ENCODE measurements at regions not wholly inside any gene's neighbourhood (a gene's known extent, or its start where the extent isn't known, plus 50 kb on each side); places are given as distances from the start of the nearest gene placed in this dataset.

DNA sequence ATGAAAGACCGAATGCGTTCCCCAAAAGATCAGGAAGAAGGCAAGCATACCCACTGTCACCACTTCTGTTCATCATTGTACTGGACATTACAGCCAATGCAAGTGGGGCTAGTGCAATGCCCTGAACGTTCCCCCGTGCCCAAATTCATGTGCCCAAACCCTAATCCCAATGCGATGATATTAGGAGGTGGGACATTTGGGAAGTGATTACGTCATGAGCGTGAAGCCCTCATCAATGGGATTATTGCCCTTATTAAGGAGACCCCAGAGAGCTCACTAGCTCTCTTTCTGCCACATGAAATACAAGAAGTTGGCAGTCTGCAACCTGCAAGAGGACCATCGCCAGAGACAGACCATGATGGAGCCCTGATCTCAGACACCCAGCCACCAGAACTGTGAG lies 511.4 kb upstream of the TPK1 start:
- Histone ChIP-seq H3K4me3 (ENCODE audit: low read depth in 1 of 2, low read length in 1 of 2) (no peak overlapping the region), H3K27ac (no peak overlapping the region), H3K27me3 (no peaks in the 10 kb centered on the region), H3K4me1 (ENCODE audit: control insufficient read depth in 1 of 2, insufficient read depth in 1 of 2, low read depth in 1 of 2, low read length in 1 of 2) (no peaks in the 10 kb centered on the region), H3K9me3 (no peaks in the 10 kb centered on the region), H3K36me3 (no peaks in the 10 kb centered on the region)
- TF ChIP-seq, protein P1, sequence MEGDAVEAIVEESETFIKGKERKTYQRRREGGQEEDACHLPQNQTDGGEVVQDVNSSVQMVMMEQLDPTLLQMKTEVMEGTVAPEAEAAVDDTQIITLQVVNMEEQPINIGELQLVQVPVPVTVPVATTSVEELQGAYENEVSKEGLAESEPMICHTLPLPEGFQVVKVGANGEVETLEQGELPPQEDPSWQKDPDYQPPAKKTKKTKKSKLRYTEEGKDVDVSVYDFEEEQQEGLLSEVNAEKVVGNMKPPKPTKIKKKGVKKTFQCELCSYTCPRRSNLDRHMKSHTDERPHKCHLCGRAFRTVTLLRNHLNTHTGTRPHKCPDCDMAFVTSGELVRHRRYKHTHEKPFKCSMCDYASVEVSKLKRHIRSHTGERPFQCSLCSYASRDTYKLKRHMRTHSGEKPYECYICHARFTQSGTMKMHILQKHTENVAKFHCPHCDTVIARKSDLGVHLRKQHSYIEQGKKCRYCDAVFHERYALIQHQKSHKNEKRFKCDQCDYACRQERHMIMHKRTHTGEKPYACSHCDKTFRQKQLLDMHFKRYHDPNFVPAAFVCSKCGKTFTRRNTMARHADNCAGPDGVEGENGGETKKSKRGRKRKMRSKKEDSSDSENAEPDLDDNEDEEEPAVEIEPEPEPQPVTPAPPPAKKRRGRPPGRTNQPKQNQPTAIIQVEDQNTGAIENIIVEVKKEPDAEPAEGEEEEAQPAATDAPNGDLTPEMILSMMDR (IDR thresholded peaks at IDR 0.05) = no peak

DNA sequence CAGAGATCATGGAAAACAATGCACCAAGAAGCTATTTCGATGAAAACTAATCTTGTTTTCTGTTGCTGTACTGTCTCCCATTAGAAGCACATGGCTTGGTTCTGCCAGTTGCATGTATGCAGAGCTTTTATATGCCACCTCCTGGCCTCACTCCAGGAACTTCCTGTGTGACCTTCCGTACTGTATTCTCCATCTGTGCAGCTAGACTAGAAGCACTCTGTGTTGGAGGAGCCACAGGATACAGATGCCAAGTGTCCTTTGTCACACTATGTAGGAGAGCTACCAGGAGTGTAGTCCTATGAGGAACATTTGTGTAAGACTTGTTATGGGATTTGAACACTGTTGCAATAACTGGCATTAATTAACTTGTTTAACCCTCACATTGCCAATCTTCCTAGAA lies 503.5 kb upstream of the TPK1 start:
- Histone ChIP-seq H3K4me1 (ENCODE audit: control insufficient read depth in 1 of 2, insufficient read depth in 1 of 2, low read depth in 1 of 2, low read length in 1 of 2) (no peaks in the 10 kb centered on the region), H3K4me3 (ENCODE audit: low read depth in 1 of 2, low read length in 1 of 2) (no peak overlapping the region), H3K27ac (no peak overlapping the region), H3K36me3 (no peaks in the 10 kb centered on the region), H3K27me3 (no peaks in the 10 kb centered on the region), H3K9me3 (no peaks in the 10 kb centered on the region)
- TF ChIP-seq, protein P1 (IDR thresholded peaks at IDR 0.05) = no peak

DNA sequence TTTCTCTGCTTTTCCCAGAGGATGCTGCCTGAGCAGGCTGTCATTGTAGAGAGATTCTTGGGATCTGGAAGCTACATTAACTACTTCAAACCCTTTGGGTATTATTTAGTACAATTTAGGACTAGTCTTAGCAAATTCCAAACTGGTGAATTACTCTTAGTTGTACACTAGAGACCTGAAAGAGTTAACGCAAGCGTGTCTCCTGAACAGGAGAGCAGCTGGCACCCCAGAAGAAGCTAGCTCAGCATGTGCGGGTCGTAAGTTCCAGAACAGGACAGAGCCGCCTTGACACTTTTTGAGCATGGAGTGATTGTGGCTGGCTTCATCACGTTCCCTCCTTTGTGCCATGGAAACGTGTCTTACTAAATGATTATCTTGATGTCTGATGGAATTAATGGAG lies 495.7 kb upstream of the TPK1 start:
- Histone ChIP-seq H3K27me3 (no peaks in the 10 kb centered on the region), H3K27ac (no peak overlapping the region), H3K4me3 (ENCODE audit: low read depth in 1 of 2, low read length in 1 of 2) (no peak overlapping the region), H3K9me3 (no peaks in the 10 kb centered on the region), H3K4me1 (ENCODE audit: control insufficient read depth in 1 of 2, insufficient read depth in 1 of 2, low read depth in 1 of 2, low read length in 1 of 2) (no peaks in the 10 kb centered on the region), H3K36me3 (no peaks in the 10 kb centered on the region)
- TF ChIP-seq, protein P1 (IDR thresholded peaks at IDR 0.05) = no peak

DNA sequence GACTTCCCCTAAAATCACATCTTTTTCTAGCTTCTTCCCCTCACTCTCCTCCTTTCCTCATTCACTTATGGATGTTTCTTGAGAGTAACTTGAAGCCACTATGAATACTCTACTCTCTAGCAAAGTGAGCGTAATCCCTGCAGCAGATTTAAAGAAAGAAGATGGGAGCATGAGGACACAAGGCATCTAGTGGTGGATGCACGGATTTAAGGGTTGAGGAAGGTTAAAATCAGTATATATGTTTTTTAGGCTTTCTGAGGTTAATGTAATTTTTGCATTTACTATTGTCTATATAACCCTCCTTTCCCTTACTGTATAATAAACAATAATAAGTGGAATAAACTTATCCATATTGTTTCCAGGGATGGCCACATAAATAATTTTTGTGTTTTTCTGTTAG lies 495.2 kb upstream of the TPK1 start:
- TF ChIP-seq, protein P1 (IDR thresholded peaks at IDR 0.05) = no peak
- Histone ChIP-seq H3K9me3 (no peaks in the 10 kb centered on the region), H3K27me3 (no peaks in the 10 kb centered on the region), H3K4me3 (ENCODE audit: low read depth in 1 of 2, low read length in 1 of 2) (no peak overlapping the region), H3K4me1 (ENCODE audit: control insufficient read depth in 1 of 2, insufficient read depth in 1 of 2, low read depth in 1 of 2, low read length in 1 of 2) (no peaks in the 10 kb centered on the region), H3K36me3 (no peaks in the 10 kb centered on the region), H3K27ac (no peak overlapping the region)

DNA sequence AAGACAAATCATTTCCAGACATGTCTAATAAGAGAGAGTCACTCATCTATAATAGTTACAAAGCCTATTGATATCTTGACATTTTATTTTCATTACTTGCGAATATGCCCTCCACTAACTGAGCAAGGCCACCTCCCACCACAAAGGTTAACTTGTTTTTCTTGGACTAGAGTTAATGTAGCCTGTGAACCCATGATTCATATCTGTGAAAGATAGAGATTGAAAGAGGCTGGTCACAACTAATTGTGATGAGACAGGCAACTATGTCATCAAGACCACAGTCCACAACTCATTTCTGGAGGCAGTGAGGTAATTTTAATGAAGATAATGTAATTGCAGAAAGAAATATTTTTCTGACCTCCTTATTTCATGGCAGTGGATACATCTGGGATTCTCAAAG lies 491.8 kb upstream of the TPK1 start:
- no peak overlapping the region for H3K27ac ChIP-seq
- no peaks in the 10 kb centered on the region for H3K27me3 ChIP-seq
- TF ChIP-seq, protein P1 (IDR thresholded peaks at IDR 0.05) = no peak
- H3K4me3 ChIP-seq (ENCODE audit: low read depth in 1 of 2, low read length in 1 of 2) = no peak overlapping the region
- H3K36me3 ChIP-seq = no peaks in the 10 kb centered on the region
- H3K9me3 ChIP-seq = no peaks in the 10 kb centered on the region
- H3K4me1 ChIP-seq (ENCODE audit: control insufficient read depth in 1 of 2, insufficient read depth in 1 of 2, low read depth in 1 of 2, low read length in 1 of 2) = no peaks in the 10 kb centered on the region

DNA sequence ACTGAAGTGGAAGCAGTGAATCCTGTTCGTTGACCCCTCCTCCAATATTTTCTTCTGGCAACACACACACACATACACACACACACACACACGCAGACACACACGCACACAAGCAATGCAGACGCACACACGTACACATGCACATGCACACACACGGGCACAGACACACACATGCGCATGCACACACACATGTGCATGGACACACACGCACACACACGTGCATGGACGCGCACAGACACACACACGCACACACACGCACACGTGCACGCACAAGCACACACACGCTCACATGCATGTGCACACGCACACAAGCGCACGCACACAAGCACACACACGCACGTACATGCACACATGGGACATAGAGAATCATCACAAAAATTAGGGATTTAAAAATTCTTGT lies 488.2 kb upstream of the TPK1 start:
- Histone ChIP-seq H3K36me3 (no peaks in the 10 kb centered on the region), H3K4me3 (ENCODE audit: low read depth in 1 of 2, low read length in 1 of 2) (no peak overlapping the region), H3K4me1 (ENCODE audit: control insufficient read depth in 1 of 2, insufficient read depth in 1 of 2, low read depth in 1 of 2, low read length in 1 of 2) (no peaks in the 10 kb centered on the region), H3K27me3 (no peaks in the 10 kb centered on the region), H3K9me3 (no peaks in the 10 kb centered on the region), H3K27ac (no peak overlapping the region)
- TF ChIP-seq, protein P1 (IDR thresholded peaks at IDR 0.05) = no peak

Data from neutrophil (primary cell).